ENCODE measurements at regions not wholly inside any gene's neighbourhood (a gene's known extent, or its start where the extent isn't known, plus 50 kb on each side); places are given as distances from the start of the nearest gene placed in this dataset.
A peak's percentile ranks its signal among the peaks of the same experiment; 100 is the strongest.
"Not testable (repeated sequence)": the region's sequence is repeated elsewhere in the genome, so short reads cannot be mapped to it uniquely, and the experiment has no call there.

GRCh38 chr7:35853194-35853593 is 52.3 kb downstream of the SEPTIN7 start:
- DNase-seq: not testable (repeated sequence)

- no peak for DNase-seq
Measured at GRCh38 chr7:35854311-35854710, 53.5 kb downstream of the SEPTIN7 start.

- no peak for DNase-seq
Measured at GRCh38 chr7:35856175-35856574, 55.3 kb downstream of the SEPTIN7 start.

- no peak for DNase-seq
Measured at GRCh38 chr7:35860664-35861063, 59.8 kb downstream of the SEPTIN7 start.

- DNase-seq: no peak
Measured at GRCh38 chr7:35865287-35865686, 64.4 kb downstream of the SEPTIN7 start.

- DNase-seq: no peak
Measured at GRCh38 chr7:35866186-35866585, 65.3 kb downstream of the SEPTIN7 start.

GRCh38 chr7:35869117-35869516 is 68.3 kb downstream of the SEPTIN7 start:
- DNase-seq: not testable (repeated sequence)

DNA sequence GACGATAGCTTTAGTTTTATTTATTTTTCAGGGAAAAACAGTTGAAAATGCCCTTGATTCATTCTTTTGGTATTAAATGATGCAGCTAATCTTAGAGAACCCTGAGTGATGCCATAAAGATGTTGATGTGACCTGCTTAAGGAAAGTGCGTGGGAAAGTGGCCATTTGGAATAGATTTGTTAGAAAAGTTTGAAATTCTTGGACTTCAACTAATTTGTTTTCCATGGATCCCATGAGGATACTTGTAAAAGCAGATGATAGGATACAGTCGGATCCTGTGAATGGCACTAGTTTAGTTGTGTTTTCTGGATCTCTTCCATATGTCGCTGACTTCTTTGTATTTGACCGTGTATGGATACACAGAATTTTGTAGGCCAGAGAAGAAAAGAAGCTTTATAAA is 69.0 kb downstream of the SEPTIN7 start:
- DNase-seq: no peak

DNA sequence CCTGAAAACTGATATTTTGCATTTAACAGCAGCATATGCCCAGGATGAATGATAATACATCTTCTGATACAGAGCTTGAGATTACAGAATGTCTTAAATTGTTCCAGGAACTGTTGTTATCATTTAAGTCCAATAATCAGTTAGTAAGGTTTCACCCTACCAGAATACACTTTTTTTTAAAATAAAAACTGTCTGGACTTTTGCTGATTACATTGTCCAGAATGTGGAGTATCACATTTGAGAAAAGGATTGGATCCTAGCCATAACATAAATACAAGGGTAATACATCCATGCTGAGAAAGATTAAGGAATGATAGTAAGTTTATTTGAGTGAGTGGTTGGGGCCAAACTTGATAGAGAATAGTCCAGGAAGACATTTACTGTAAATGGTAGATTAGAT is 71.0 kb downstream of the SEPTIN7 start:
- no peak for DNase-seq

DNA sequence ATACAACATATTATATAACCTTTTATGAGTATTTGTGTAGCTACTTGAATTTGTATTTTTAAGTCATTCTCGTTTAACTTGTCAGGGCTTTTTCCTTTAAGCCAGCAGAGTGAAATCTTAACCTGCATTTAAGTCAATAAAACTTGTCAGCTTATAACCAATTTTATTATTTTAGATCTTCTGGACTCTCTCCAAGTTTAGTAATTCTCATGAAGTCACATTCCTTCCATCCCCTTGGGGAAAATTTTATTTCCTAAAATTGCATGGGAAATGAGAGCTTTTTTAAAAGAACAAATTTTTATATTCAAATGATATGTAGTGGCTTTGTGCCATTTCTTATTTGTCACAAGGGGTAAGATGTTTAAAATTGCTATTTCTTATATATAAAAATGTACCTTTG is 74.0 kb downstream of the SEPTIN7 start:
- no peak for DNase-seq

- DNase-seq: no peak
Measured at GRCh38 chr7:35875292-35875691, 74.4 kb downstream of the SEPTIN7 start.

GRCh38 chr7:35878351-35878750 is 77.5 kb downstream of the SEPTIN7 start:
- DNase-seq: no peak

DNA sequence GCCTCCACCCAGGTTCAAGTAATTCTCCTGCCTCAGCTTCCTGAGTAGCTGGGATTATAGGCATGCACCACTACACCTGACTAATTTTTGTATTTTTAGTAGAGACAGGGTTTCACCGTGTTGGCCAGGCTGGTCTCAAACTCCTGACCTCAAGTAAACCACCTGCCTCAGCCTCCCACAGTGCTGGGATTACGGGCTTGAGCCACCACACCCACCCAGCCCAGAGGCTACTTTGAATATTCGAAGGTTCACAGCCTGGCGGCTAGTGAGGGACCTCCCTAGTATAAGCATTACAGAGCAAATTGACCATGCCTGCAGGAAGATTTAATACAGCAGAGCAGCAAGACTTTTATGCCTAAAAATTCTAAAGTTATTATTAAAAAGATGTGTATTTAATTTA is 86.6 kb downstream of the SEPTIN7 start:
- not testable (repeated sequence) for DNase-seq

DNA sequence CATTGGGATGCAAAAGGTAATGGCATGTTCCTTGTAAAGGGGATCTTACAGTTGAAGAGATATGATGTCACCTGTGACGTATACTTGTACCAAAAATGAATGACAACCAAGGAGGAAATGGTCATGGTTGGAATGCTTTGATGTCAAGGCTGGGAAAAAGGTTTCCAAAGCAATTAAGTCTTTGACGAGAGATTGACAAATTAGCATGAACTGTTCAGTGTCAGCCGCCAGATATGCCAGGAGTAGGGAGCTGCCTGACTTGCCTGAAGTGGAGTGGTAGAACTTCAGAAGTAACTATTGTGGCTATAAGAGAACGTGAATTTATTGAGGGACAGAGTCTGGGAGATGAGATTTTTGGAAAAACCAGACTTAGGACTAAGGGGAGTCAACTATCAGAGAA is 88.1 kb downstream of the SEPTIN7 start:
- DNase-seq: no peak

DNA sequence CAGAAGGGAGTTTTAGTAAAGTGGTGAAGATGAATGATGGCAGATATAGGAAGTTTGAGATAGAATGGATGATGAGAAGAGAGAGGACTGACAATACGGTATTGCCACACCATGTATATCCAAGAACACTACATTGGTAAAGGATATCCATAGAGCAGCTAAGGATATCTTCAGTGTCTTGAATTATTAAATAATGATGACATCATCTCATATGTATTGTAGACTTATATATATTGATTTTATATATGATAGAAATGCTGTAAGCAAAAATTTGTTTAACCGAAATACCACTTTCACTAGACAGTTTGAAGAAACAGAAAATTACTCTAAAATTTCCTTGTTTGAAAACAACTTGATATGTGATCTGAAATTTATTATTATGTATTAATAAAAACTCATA is 89.0 kb downstream of the SEPTIN7 start:
- DNase-seq: no peak

- DNase-seq: no peak
Measured at GRCh38 chr7:35891004-35891830, 90.4 kb downstream of the SEPTIN7 start.

DNA sequence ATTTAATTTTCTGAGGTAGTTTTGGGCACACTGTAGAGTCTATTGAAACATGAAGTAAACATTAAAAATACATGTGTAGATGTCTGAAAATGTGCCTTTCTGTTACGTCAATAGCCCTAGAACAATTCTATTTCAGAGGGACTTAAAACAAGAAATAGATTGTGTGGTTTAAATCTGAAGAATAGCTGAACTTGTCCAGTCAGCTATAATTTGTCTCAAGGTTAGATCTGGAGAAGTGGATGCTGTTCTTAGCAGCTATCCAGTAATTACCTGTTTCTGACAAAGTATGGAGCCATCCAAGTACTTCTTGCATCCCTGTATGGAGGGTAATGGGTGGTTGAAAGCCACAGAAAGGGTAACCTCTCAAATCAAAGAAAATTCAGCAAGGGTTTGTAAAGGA is 92.8 kb downstream of the SEPTIN7 start:
- no peak for DNase-seq

GRCh38 chr7:35894721-35895120 is 93.9 kb downstream of the SEPTIN7 start:
- no peak for DNase-seq

GRCh38 chr7:35900651-35901050 is 99.8 kb downstream of the SEPTIN7 start:
- DNase-seq: no peak

DNA sequence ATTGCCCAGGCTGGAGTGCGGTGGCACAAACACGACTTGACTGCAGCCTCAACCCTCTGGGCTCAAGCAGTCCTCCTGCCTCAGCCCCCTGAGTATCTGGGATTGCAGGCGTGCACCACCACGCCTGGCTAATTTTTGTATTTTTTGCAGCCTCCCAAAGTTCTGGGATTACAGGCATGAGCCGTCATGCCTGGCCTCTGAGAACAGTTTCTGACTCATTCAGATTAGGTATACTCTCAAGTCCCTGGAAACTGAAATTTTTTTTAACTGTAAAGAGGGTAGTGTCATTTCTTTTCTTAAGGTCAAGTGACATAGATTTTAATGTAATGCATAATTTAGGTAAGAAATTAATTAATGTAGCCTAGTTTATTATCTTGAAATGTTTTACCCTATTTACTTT is 104.7 kb downstream of the SEPTIN7 start:
- DNase-seq: no peak

DNA sequence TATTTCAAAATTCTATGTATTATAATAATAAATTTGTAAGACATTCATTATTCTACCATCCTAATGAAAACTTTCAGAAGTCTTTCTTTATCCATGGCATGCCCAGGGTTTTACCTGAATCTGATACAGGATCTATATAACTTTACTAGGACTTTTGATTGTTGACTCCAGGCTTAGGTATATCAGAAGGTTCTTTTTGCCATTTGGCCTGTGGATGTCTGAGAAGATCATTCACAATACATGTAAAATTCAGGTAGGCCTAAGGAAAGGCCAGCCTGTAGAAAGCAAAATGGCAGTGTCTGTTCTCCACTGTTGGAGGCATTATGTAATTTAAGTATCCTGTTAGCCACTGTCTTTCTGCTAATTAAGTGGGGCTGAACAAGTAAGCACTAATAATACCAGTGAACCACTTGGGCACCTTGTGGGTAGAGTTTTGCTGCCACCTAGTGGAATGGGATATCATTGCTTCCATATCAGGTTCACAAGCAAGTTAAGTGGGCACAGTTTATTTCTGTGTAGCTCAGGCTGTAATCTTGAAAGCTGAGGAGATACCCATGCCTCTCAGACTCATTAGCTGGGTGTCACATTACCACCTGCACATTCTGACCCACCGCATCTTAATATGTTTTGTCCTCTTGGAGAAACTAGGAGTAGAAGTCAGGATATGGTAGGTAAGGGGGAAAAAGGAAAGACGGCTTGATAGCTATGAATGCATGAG is 105.5 kb downstream of the SEPTIN7 start:
- DNase-seq: peak; percentile 23

GRCh38 chr7:35908331-35909216 is 107.7 kb downstream of the SEPTIN7 start:
- no peak for DNase-seq

DNA sequence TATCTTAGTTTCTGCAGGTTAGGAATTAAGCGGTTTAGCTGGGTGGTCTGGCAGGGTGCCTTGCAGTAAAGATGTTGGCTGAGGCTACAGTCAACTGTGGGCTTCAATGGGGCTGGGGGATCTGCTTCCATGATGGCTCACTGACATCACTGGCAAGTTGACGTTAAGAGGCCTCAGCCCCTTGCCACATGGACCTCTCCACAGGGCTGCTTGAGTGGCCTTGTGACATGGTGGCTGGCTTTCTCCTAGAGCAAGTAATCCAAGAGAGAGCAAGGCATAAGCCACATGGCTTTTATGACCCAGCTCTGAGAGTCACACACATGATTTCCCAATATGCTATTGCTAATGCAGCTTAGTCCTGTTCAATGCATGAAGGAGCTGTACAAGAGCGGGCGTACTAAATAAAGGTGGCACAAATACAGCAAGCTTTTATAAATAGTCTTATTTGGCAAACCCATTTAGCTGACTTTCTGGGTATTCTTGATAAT is 109.1 kb downstream of the SEPTIN7 start:
- DNase-seq: no peak

All from activated effector memory CD4-positive, alpha-beta T cell treated with Interleukin-2 at 50 U/mL for 16 hours (primary cell).